ENCODE measurements at regions not wholly inside any gene's neighbourhood (a gene's known extent, or its start where the extent isn't known, plus 50 kb on each side); places are given as distances from the start of the nearest gene placed in this dataset.

- TF ChIP-seq POLR2A (IDR thresholded peaks at IDR 0.05) (no peak), CTCF (IDR thresholded peaks at IDR 0.05) (no peak)
Observed at GRCh38 chr16:13403326-13403725, 501.9 kb downstream of the SHISA9 start.
